Kidney epithelial cell (primary cell): ENCODE measurements at regions not wholly inside any gene's neighbourhood (a gene's known extent, or its start where the extent isn't known, plus 50 kb on each side); places are given as distances from the start of the nearest gene placed in this dataset.

ENCODE experiments used
- DNase-seq: peaks from one replicate; pipeline ENCODE4 v3.0.0-alpha.2; 2010; ENCODE audit warnings: low read depth
- H3K27me3 ChIP-seq: 2 replicates; pipeline ENCODE4 v1.6.0; 2011; ENCODE audit warnings: low read length; ENCODE audit not compliant: control insufficient read depth, insufficient read depth
- H3K36me3 ChIP-seq: 2 replicates; pipeline ENCODE4 v1.5.1; 2011; ENCODE audit warnings: low read length; ENCODE audit not compliant: control insufficient read depth, insufficient read depth
- H3K4me3 ChIP-seq: 2 replicates; pipeline ENCODE4 v1.5.1; 2011; ENCODE audit warnings: low read depth, mild to moderate bottlenecking, control low read depth, low read length
- TF ChIP-seq, protein P1 (sequence below): IDR thresholded peaks from 2 replicates; pipeline ENCODE4 v1.5.1; 2011; ENCODE audit warnings: mild to moderate bottlenecking, moderate library complexity, low read length, control low read depth, inconsistent platforms; ENCODE audit not compliant: insufficient read depth, poor library complexity, severe bottlenecking

DNA sequence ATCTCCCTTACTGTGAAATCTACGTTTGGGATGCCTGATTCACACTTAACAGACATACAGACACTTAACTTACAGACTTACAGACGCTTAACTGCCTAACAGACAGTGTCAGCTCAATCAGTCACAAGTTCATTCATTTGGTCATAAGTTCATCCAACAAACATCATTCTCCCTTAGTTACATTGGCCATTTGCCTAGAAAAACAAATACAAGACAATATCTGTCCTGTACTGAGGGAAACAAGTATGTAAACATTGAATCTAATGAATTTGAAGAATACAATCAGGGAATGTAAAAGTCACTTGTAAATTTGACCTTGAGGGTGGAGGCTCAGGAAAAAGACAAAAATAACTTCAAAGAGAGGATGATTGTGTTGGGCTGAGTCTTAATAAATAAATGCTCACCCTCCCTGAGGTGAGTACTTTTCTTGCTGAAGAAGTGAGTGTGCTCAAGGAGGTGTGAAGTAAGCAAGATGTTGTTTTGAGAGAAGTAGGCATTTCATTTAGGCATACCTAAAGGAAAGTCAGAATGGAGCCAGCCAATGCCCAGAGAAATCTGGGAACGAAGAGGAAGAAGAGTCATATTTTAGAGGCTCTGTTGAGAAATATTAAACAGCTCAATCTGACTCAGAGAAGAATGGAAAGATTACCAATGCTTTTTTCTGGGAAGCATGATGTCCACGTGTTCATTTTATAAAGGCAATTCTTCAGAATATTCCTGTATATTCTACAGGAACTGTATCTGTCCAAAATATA, 958.4 kb upstream of the SLC10A2 start:
- no peak for DNase-seq
- no peak overlapping the region for H3K4me3 ChIP-seq
- H3K27me3 ChIP-seq = no peaks in the 10 kb centered on the region
- TF ChIP-seq, protein P1, sequence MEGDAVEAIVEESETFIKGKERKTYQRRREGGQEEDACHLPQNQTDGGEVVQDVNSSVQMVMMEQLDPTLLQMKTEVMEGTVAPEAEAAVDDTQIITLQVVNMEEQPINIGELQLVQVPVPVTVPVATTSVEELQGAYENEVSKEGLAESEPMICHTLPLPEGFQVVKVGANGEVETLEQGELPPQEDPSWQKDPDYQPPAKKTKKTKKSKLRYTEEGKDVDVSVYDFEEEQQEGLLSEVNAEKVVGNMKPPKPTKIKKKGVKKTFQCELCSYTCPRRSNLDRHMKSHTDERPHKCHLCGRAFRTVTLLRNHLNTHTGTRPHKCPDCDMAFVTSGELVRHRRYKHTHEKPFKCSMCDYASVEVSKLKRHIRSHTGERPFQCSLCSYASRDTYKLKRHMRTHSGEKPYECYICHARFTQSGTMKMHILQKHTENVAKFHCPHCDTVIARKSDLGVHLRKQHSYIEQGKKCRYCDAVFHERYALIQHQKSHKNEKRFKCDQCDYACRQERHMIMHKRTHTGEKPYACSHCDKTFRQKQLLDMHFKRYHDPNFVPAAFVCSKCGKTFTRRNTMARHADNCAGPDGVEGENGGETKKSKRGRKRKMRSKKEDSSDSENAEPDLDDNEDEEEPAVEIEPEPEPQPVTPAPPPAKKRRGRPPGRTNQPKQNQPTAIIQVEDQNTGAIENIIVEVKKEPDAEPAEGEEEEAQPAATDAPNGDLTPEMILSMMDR = no peak
- no peaks in the 10 kb centered on the region for H3K36me3 ChIP-seq

DNA sequence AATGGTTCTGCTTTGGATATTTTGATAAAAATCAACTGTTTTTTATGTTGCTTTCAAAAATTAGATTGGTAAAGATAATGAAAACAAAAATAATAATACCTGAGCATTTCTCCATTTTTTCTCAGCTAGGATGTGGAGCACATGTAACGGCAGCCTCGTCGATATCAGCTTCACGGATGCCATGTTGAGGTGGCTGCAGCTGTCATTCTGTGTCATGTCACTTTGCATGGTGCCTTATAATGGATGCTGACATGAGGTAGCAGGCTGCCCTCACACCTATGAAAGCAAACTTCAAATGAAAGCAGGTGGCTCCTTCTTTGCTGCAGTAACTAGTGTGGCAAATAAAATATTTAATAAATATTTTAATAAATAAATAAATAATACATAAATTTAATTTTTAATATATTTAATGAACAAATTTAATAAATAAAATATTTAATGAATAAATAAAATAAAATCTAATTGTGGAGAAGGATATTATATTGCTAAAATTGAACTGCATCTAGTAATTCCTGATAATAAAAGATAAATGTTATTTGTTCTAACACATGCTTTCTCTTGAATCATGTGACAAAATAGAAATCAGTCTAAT, 955.7 kb upstream of the SLC10A2 start:
- TF ChIP-seq, protein P1 = no peak
- Histone ChIP-seq H3K4me3 (no peak overlapping the region), H3K27me3 (no peaks in the 10 kb centered on the region), H3K36me3 (no peaks in the 10 kb centered on the region)
- no peak for DNase-seq

DNA sequence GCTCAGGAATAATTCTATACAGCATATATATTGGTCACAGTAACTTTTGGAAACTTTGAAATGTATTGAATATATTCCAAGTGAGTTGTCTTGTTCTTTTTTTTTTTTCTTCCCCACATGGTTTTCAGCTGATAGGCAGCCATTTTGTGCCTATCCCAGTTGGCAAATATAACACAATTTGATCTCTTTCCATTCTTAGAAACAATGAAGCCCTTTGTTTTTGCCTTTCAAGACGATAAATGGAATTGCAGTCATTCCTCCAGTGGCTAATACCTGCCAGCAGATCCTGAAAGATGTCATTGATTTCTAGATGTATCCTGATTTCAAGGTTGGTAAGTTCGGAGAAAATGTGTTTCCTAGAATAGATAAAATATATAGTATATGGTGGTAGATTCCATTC, 951.1 kb upstream of the SLC10A2 start:
- TF ChIP-seq, protein P1 = no peak
- H3K4me3 ChIP-seq = no peak overlapping the region
- no peaks in the 10 kb centered on the region for H3K27me3 ChIP-seq
- DNase-seq = no peak
- no peaks in the 10 kb centered on the region for H3K36me3 ChIP-seq

DNA sequence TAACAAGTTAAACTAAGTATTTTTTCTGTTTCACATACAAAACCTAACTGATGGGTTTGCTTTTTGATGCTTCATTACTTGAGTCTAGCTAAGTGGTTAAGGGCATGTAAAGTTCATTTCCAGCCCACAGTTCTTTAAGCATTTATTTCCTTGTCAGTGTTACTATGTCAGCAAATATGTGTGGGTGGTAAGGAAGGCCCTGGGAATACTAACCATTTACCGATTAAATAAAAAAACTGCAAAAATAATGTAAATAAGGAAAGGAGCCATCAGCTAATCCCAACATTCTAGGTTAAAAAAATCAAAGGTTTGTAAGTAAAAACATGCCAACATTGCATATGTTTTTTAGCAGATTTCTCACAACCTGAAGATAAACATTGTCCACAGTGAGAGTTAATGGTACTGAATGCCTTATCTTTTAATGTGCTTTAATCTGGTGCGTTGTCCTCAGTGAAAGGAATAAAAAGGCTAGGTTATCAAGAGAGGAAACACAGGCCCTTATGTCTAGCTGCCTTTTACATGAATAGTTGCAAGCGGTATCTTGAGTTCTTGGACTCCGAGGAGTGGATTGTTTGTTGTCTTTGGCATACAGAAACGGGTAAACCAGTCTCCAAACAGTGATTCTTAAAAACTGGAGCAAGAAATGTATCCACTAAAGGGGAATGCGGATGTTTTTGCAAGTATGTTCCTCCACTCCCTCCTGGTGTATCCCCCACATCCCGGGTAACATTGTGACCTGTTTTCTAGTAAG, 949.6 kb upstream of the SLC10A2 start:
- Histone ChIP-seq H3K36me3 (no peaks in the 10 kb centered on the region), H3K4me3 (no peak overlapping the region)

DNA sequence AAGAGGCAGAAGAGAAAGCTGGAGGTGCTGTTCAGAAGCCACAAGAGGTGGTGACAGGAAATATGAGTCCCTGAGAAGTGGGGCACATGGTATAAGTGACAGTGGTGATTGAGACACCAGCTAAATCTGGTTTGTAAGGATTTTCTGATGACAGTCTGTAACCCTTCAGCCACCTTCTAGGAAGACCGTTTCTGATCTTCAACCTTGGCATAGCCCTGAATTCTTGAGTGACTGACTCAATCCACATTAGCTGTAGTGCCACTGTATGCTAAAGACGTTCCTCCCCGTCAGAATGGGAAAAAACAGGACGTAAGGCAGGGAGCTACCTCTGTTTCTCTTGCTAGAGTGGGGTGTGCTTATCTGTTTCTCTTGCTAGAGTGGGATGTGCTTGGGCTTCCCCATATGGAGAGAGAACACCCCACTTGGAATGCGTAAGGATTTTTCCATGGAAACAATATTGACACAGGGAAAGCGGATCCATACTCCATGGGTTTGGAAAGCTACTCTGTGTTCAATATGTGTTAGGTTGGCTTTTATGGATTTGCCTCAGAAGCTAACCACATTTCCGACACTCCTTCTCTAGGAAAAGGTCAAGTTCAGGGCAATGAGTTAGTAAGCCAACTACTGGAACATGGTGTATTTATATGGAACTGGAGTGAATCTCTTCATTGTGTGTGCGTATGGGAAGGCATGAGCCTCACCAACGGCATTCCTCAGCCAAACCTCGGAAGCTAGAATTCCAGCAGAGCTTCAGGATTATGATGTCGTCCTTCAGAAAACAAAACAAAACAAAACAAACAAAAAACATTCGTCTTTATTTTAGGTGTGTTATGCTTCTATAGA, 948.8 kb upstream of the SLC10A2 start:
- TF ChIP-seq, protein P1 = no peak
- no peak for DNase-seq
- no peaks in the 10 kb centered on the region for H3K36me3 ChIP-seq
- no peaks in the 10 kb centered on the region for H3K27me3 ChIP-seq
- no peak overlapping the region for H3K4me3 ChIP-seq

More for the DNA sequence above, 949.6 kb upstream of the SLC10A2 start:
- no peak for DNase-seq
- H3K27me3 ChIP-seq = no peaks in the 10 kb centered on the region
- TF ChIP-seq, protein P1 = no peak
